Esophagus muscularis mucosa (tissue), 3 donors: ENCODE measurements at regions not wholly inside any gene's neighbourhood (a gene's known extent, or its start where the extent isn't known, plus 50 kb on each side); places are given as distances from the start of the nearest gene placed in this dataset.
"Not testable (repeated sequence)": the region's sequence is repeated elsewhere in the genome, so short reads cannot be mapped to it uniquely, and the experiment has no call there.

ENCODE experiments used
- CTCF ChIP-seq, 3 experiments: fragments of 200-600 bp in 2 of 3; fragments of 450-650 bp in 1 of 3; sonication (generic) in 2 of 3; IDR thresholded peaks; one replicate each; pipeline ENCODE4 v1.5.1; 2017 to 2019; ENCODE audit warnings: antibody characterized with exemption in 3 of 3, mild to moderate bottlenecking in 2 of 3, moderate library complexity in 1 of 3
- POLR2AphosphoS5 ChIP-seq, 2 donors: sonication (generic); formaldehyde crosslinking; IDR thresholded peaks; one replicate each; pipeline ENCODE4 v1.6.1; 2017; ENCODE audit warnings: antibody characterized with exemption in 2 of 2

GRCh38 chr1:206280683-206281082 lies 77.3 kb downstream of the SRGAP2 start:
- TF ChIP-seq POLR2AphosphoS5, CTCF (IDR thresholded peaks at IDR 0.05): not testable (repeated sequence)
